OCI-LY1 (cell line): ENCODE measurements at regions not wholly inside any gene's neighbourhood (a gene's known extent, or its start where the extent isn't known, plus 50 kb on each side); places are given as distances from the start of the nearest gene placed in this dataset.
"Not testable (repeated sequence)": the region's sequence is repeated elsewhere in the genome, so short reads cannot be mapped to it uniquely, and the experiment has no call there.

ENCODE experiments used
- EZH2 ChIP-seq: fragments of 200-600 bp; sonication (generic), shearing (Covaris generic); IDR thresholded peaks from 2 replicates; pipeline ENCODE4 v1.8.0; 2017; ENCODE audit warnings: borderline replicate concordance, mixed run types, mild to moderate bottlenecking, antibody characterized with exemption, low read length, moderate library complexity, mixed read lengths
- TF ChIP-seq, protein P1 (sequence below): fragments of 200-600 bp; sonication (generic), shearing (Covaris generic); IDR thresholded peaks from 2 replicates; pipeline ENCODE4 v1.5.1; 2017; ENCODE audit warnings: mild to moderate bottlenecking, antibody characterized with exemption, low read length, moderate library complexity, mixed read lengths

DNA sequence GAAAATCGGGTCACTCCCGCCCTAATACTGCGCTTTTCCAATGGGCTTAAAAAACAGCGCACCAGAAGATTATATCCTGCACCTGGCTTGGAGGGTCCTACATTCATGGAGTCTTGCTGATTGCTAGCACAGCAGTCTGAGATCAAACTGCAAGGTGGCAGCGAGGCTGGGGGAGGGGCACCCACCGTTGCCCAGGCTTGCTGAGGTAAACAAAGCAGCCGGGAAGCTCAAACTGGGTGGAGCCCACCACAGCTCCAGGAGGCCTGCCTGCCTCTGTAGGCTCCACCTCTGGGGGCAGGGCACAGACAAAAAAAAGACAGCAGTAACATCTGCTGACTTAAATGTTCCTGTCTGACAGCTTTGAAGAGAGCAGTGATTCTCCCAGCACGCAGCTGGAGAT, 150.6 kb upstream of the ANKFN1 start:
- TF ChIP-seq, protein P1, sequence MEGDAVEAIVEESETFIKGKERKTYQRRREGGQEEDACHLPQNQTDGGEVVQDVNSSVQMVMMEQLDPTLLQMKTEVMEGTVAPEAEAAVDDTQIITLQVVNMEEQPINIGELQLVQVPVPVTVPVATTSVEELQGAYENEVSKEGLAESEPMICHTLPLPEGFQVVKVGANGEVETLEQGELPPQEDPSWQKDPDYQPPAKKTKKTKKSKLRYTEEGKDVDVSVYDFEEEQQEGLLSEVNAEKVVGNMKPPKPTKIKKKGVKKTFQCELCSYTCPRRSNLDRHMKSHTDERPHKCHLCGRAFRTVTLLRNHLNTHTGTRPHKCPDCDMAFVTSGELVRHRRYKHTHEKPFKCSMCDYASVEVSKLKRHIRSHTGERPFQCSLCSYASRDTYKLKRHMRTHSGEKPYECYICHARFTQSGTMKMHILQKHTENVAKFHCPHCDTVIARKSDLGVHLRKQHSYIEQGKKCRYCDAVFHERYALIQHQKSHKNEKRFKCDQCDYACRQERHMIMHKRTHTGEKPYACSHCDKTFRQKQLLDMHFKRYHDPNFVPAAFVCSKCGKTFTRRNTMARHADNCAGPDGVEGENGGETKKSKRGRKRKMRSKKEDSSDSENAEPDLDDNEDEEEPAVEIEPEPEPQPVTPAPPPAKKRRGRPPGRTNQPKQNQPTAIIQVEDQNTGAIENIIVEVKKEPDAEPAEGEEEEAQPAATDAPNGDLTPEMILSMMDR, result not testable (repeated sequence)
- not testable (repeated sequence) for TF ChIP-seq EZH2
